OCI-LY1 (cell line): ENCODE measurements at regions not wholly inside any gene's neighbourhood (a gene's known extent, or its start where the extent isn't known, plus 50 kb on each side); places are given as distances from the start of the nearest gene placed in this dataset.

Source experiments
- H2AFZ ChIP-seq: fragments of 200-600 bp; sonication (generic), shearing (Covaris generic); 2 replicates; pipeline ENCODE4 v1.6.0; 2014; ENCODE audit warnings: antibody characterized with exemption, mild to moderate bottlenecking, low read length
- H3F3A ChIP-seq: fragments of 200-600 bp; sonication (generic), shearing (Covaris generic); 2 replicates; pipeline ENCODE4 v1.6.0; 2014; ENCODE audit warnings: mild to moderate bottlenecking, antibody characterized with exemption, low read length, moderate library complexity; ENCODE audit not compliant: insufficient read depth
- H3K27ac ChIP-seq: fragments of 200-600 bp; sonication (generic); 2 replicates; pipeline ENCODE4 v1.5.1; 2014; ENCODE audit warnings: low read length, mixed run types, mild to moderate bottlenecking, low read depth; ENCODE audit not compliant: poor library complexity, severe bottlenecking
- H3K27me3 ChIP-seq: fragments of 200-600 bp; sonication (generic); 2 replicates; pipeline ENCODE4 v1.6.0; 2014; ENCODE audit warnings: antibody characterized with exemption, mild to moderate bottlenecking, low read length, moderate library complexity; ENCODE audit not compliant: insufficient read depth
- H3K36me3 ChIP-seq: fragments of 200-600 bp; sonication (generic); 2 replicates; pipeline ENCODE4 v1.6.1; 2014; ENCODE audit warnings: mild to moderate bottlenecking, antibody characterized with exemption, low read length, moderate library complexity, mixed read lengths; ENCODE audit not compliant: insufficient read depth
- H3K4me1 ChIP-seq: fragments of 200-600 bp; sonication (generic); 2 replicates; pipeline ENCODE4 v1.5.1; 2014; ENCODE audit warnings: mild to moderate bottlenecking, low read length, moderate library complexity; ENCODE audit not compliant: insufficient read depth, severe bottlenecking
- H3K4me2 ChIP-seq: fragments of 200-600 bp; sonication (generic), shearing (Covaris generic); 2 replicates; pipeline ENCODE4 v1.6.1; 2014; ENCODE audit warnings: low read length
- H3K4me3 ChIP-seq: fragments of 200-600 bp; sonication (generic); 2 replicates; pipeline ENCODE4 v1.5.1; 2014; ENCODE audit warnings: low read length, low read depth, mild to moderate bottlenecking, mixed read lengths; ENCODE audit not compliant: poor library complexity, severe bottlenecking
- H3K79me2 ChIP-seq: fragments of 200-600 bp; shearing (Covaris generic); 2 replicates; pipeline ENCODE4 v1.6.1; 2016; ENCODE audit warnings: mixed run types, low read length, mixed read lengths; ENCODE audit not compliant: insufficient read depth
- H3K9ac ChIP-seq: fragments of 200-600 bp; sonication (generic), shearing (Covaris generic); 2 replicates; pipeline ENCODE4 v1.6.1; 2014; ENCODE audit warnings: mild to moderate bottlenecking, low read length, mixed read lengths
- H3K9me2 ChIP-seq: fragments of 200-600 bp; sonication (generic), shearing (Covaris generic); 2 replicates; pipeline ENCODE4 v1.6.1; 2014; ENCODE audit warnings: low read depth, mild to moderate bottlenecking, low read length, mixed read lengths
- H3K9me3 ChIP-seq: fragments of 200-600 bp; shearing (Covaris generic); 2 replicates; pipeline ENCODE4 v1.6.1; 2014; ENCODE audit warnings: low read length, mixed read lengths
- H4K20me1 ChIP-seq: fragments of 200-600 bp; sonication (generic), shearing (Covaris generic); 2 replicates; pipeline ENCODE4 v1.6.0; 2016; ENCODE audit warnings: mild to moderate bottlenecking, low read length; ENCODE audit not compliant: insufficient read depth
- EZH2 ChIP-seq: fragments of 200-600 bp; sonication (generic), shearing (Covaris generic); IDR thresholded peaks from 2 replicates; pipeline ENCODE4 v1.8.0; 2017; ENCODE audit warnings: borderline replicate concordance, mixed run types, mild to moderate bottlenecking, antibody characterized with exemption, low read length, moderate library complexity, mixed read lengths
- TF ChIP-seq, protein P1 (sequence below): fragments of 200-600 bp; sonication (generic), shearing (Covaris generic); IDR thresholded peaks from 2 replicates; pipeline ENCODE4 v1.5.1; 2017; ENCODE audit warnings: mild to moderate bottlenecking, antibody characterized with exemption, low read length, moderate library complexity, mixed read lengths

DNA sequence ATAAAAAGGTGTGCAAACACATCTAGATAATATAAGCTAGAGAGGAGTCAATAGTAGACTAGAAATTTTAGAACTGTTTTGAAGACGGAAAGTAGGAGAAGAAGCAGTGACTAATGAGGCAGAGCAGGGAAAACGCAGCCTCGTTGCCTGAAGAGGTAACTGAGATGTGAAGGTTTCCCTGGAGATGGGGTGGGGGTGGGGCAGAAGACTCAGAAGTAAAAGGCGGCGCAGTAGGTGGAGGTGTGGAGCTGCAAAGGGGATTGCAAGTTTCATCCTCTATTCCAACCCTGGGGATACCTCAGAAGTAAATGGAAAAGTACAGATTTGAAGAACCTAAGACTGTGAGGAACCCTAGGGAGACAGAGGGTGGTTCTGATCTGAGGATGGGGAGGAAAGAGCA is 109.5 kb downstream of the TMPRSS5 start:
- H3K36me3 ChIP-seq, result no peaks in the 10 kb centered on the region
- H3K9ac ChIP-seq, result no peak overlapping the region
- no peaks in the 10 kb centered on the region for H3K4me1 ChIP-seq
- H3K79me2 ChIP-seq, result no peaks in the 10 kb centered on the region
- no peak for TF ChIP-seq EZH2
- TF ChIP-seq, protein P1, sequence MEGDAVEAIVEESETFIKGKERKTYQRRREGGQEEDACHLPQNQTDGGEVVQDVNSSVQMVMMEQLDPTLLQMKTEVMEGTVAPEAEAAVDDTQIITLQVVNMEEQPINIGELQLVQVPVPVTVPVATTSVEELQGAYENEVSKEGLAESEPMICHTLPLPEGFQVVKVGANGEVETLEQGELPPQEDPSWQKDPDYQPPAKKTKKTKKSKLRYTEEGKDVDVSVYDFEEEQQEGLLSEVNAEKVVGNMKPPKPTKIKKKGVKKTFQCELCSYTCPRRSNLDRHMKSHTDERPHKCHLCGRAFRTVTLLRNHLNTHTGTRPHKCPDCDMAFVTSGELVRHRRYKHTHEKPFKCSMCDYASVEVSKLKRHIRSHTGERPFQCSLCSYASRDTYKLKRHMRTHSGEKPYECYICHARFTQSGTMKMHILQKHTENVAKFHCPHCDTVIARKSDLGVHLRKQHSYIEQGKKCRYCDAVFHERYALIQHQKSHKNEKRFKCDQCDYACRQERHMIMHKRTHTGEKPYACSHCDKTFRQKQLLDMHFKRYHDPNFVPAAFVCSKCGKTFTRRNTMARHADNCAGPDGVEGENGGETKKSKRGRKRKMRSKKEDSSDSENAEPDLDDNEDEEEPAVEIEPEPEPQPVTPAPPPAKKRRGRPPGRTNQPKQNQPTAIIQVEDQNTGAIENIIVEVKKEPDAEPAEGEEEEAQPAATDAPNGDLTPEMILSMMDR, result no peak
- no peak overlapping the region for H3K4me2 ChIP-seq
- H3K4me3 ChIP-seq, result no peak overlapping the region
- no peaks in the 10 kb centered on the region for H3K27me3 ChIP-seq
- H3K9me2 ChIP-seq, result no peaks in the 10 kb centered on the region
- H4K20me1 ChIP-seq, result no peaks in the 10 kb centered on the region
- no peaks in the 10 kb centered on the region for H3F3A ChIP-seq
- H3K27ac ChIP-seq, result no peak overlapping the region
- H3K9me3 ChIP-seq, result no peaks in the 10 kb centered on the region
- no peak overlapping the region for H2AFZ ChIP-seq

DNA sequence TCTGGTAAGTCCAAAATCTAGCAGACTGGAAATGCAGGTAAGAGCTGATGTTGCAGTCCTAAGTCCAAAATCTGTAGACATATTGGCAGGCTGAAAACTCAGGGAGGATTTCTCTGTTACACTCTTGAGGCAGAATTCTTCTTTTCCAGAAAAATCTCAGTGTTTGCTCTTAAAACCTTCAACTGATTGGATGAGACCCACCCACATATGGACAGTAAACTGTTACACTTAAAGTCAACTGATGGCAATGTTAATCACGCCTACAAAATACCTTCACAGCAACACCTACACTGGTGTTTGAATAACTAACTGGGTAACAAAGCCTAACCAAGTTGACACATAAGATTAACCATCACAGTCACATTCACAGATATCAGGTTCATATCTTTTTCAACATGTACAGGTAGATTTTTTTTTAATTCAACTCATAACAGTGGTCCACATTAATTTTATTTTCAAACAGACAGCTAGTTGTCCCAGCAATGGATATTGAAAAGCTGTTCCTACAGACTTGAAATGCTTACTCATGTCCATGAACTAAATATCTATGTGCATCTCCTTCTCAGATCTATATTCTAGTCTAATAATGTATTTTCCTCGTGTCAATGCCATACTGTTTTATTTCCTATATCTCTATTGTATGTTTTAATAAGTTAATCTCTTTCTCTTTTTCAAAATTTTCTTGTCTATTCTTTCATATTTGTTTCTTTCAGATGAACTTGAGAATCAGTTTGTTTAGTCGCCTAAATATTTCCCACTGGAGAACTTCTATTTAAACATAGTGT is 110.1 kb downstream of the TMPRSS5 start:
- Histone ChIP-seq H3K4me2 (no peak overlapping the region), H3K9me3 (no peaks in the 10 kb centered on the region), H3K9me2 (no peaks in the 10 kb centered on the region), H3K9ac (no peak overlapping the region), H4K20me1 (no peaks in the 10 kb centered on the region), H3K79me2 (no peaks in the 10 kb centered on the region), H3K27me3 (no peaks in the 10 kb centered on the region), H2AFZ (no peak overlapping the region), H3F3A (no peaks in the 10 kb centered on the region), H3K4me1 (no peaks in the 10 kb centered on the region), H3K27ac (no peak overlapping the region), H3K36me3 (no peaks in the 10 kb centered on the region), H3K4me3 (no peak overlapping the region)
- TF ChIP-seq EZH2, result no peak
- TF ChIP-seq, protein P1, result no peak

DNA sequence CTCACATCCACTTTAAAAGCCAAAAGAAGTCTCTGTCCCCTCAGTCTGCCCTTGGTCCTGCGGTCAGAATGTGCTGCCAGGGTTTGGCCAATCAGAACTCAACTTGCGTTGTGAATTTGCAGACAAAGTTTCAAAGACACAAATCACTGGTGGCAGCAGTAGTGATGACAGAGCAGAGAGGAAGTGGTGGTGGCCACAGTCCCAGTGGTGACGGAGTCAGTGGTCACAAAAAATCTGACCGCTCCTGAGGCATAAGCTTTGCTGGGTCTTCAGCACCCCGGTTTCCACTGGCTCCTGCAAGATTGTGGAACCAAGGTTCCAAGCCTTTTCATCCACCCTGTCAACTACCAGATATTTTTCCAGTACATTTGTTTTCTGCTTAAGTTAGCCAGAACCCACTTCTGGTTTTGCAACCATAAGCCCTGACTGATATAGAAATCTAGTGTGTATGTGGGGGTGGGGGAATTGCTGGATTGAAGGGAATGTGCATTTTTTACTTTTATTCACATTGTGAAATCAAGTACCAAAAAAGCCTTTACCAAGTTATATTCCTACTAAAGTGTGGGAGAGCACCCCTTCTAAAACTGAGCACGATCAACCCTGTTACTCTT is 112.3 kb downstream of the TMPRSS5 start:
- Histone ChIP-seq H3F3A (no peaks in the 10 kb centered on the region), H4K20me1 (no peaks in the 10 kb centered on the region), H3K4me2 (no peak overlapping the region), H3K4me1 (no peaks in the 10 kb centered on the region), H3K27ac (no peak overlapping the region), H3K9me3 (no peaks in the 10 kb centered on the region), H3K9me2 (no peaks in the 10 kb centered on the region), H2AFZ (no peak overlapping the region), H3K79me2 (no peaks in the 10 kb centered on the region), H3K36me3 (no peaks in the 10 kb centered on the region), H3K27me3 (no peaks in the 10 kb centered on the region), H3K9ac (no peak overlapping the region), H3K4me3 (no peak overlapping the region)
- no peak for TF ChIP-seq EZH2
- TF ChIP-seq, protein P1, result no peak
